A549 (cell line): ENCODE measurements at regions not wholly inside any gene's neighbourhood (a gene's known extent, or its start where the extent isn't known, plus 50 kb on each side); places are given as distances from the start of the nearest gene placed in this dataset.

Experiments
- ATAC-seq, 2 experiments: fragments of 200-7000 bp in 1 of 2; fragments of >200 bp in 1 of 2; cut with Nextera tagmentation in 1 of 2; cut with Tn5 transposase in 1 of 2; 3 replicates each; pipeline versions ENCODE4 v1.8.0 to v1.9.1; 2018 to 2020; ENCODE audit warnings: mild to moderate bottlenecking in 1 of 2, moderate library complexity in 1 of 2
- CTCF ChIA-PET: fragments of 300-600 bp; sonication (Branson Sonifier 250); formaldehyde crosslinking; extraction: SDS; loops from one replicate; lab custom pipeline; 2021; ENCODE audit warnings: antibody characterized with exemption, inconsistent platforms; lab: Yijun Ruan, JAX
- POLR2A ChIA-PET: fragments of 350-600 bp; formaldehyde crosslinking; extraction: SDS; loops from one replicate; lab custom pipeline; 2021; ENCODE audit warnings: antibody characterized with exemption, inconsistent platforms; lab: Yijun Ruan, JAX
- DNase-seq, 2 experiments: peaks; one replicate each; pipeline versions ENCODE4 v3.0.0 to v3.0.0-alpha.2; 2011 to 2016; ENCODE audit warnings: low read depth in 1 of 2, low spot score in 1 of 2
- FAIRE-seq: peaks from 2 replicates; lab custom pipeline; 2011; peaks lifted over from hg19 to GRCh38; lab: Jason Lieb, UNC
- H3K27ac ChIP-seq, 2 experiments: fragments of >200 bp; sonication (Bioruptor Twin); formaldehyde crosslinking; 3 replicates each; pipeline ENCODE4 v1.5.1; 2016 to 2017
- H3K4me1 ChIP-seq: fragments of >200 bp; sonication (Bioruptor Twin); formaldehyde crosslinking; 3 replicates; pipeline ENCODE4 v1.6.1; 2016
- H3K4me2 ChIP-seq: fragments of >200 bp; sonication (Bioruptor Twin); formaldehyde crosslinking; 3 replicates; pipeline ENCODE4 v1.6.1; 2016
- H3K4me3 ChIP-seq: fragments of >200 bp; sonication (Bioruptor Twin); formaldehyde crosslinking; 3 replicates; pipeline ENCODE4 v1.5.1; 2016
- H3K9me3 ChIP-seq: fragments of >200 bp; sonication (Bioruptor Twin); formaldehyde crosslinking; 3 replicates; pipeline ENCODE4 v1.6.1; 2016
- BCL3 ChIP-seq: fragments of >200 bp; sonication (Bioruptor Twin); formaldehyde crosslinking; IDR thresholded peaks from 3 replicates; pipeline ENCODE4 v1.6.1; 2016
- CBX2 ChIP-seq: fragments of 200-600 bp; sonication (generic); IDR thresholded peaks from 2 replicates; pipeline ENCODE4 v1.6.1; 2016; ENCODE audit warnings: low read depth, mild to moderate bottlenecking, borderline replicate concordance
- CHD4 ChIP-seq: fragments of 200-600 bp; sonication (generic); IDR thresholded peaks from 2 replicates; pipeline ENCODE4 v1.6.1; 2016; ENCODE audit warnings: antibody characterized with exemption, mild to moderate bottlenecking, borderline replicate concordance
- E2F6 ChIP-seq: IDR thresholded peaks from 2 replicates; pipeline ENCODE4 v1.6.1; 2012; ENCODE audit warnings: low read depth, borderline replicate concordance
- ELK1 ChIP-seq: fragments of 150-350 bp; IDR thresholded peaks from 2 replicates; pipeline ENCODE4 v1.6.1; 2014; ENCODE audit warnings: low read depth, mild to moderate bottlenecking, low read length
- FOXS1 ChIP-seq: fragments of 250-450 bp; sonication (Bioruptor Pico); IDR thresholded peaks from 2 replicates; pipeline ENCODE4 v1.5.0; 2020; ENCODE audit warnings: mild to moderate bottlenecking, moderate library complexity
- JUNB ChIP-seq: fragments of >200 bp; sonication (Bioruptor Twin); formaldehyde crosslinking; IDR thresholded peaks from 2 replicates; pipeline ENCODE4 v1.6.1; 2016
- KDM5A ChIP-seq: fragments of 200-600 bp; sonication (generic); IDR thresholded peaks from 2 replicates; pipeline ENCODE4 v1.6.1; 2016; ENCODE audit warnings: antibody characterized with exemption, mild to moderate bottlenecking
- MAX ChIP-seq: IDR thresholded peaks from 2 replicates; pipeline ENCODE4 v1.6.1; 2012
- MAZ ChIP-seq: fragments of 150-350 bp; IDR thresholded peaks from 2 replicates; pipeline ENCODE4 v1.6.1; 2014; ENCODE audit warnings: antibody characterized with exemption, low read depth, low read length, borderline replicate concordance
- NPAS2 ChIP-seq: fragments of 250-450 bp; sonication (Bioruptor Pico); IDR thresholded peaks from 2 replicates; pipeline ENCODE4 v1.8.0; 2022; ENCODE audit warnings: mild to moderate bottlenecking, moderate library complexity, borderline replicate concordance
- PBX3 ChIP-seq: IDR thresholded peaks from 2 replicates; pipeline ENCODE4 v1.6.1; 2012
- POLR2AphosphoS2 ChIP-seq: conservative IDR thresholded peaks from 2 replicates; pipeline ENCODE4 v1.6.1; 2012; ENCODE audit warnings: low read length, improper control_type of control experiment, inconsistent platforms
- RARB ChIP-seq: fragments of 250-450 bp; sonication (Bioruptor Pico); IDR thresholded peaks from 2 replicates; pipeline ENCODE4 v1.8.0; 2021; ENCODE audit warnings: mild to moderate bottlenecking, moderate library complexity
- RCOR1 ChIP-seq: fragments of 150-350 bp; IDR thresholded peaks from 2 replicates; pipeline ENCODE4 v1.6.1; 2014; ENCODE audit warnings: antibody characterized with exemption, low read length, low read depth
- RFX5 ChIP-seq: fragments of 450-650 bp; IDR thresholded peaks from 2 replicates; pipeline ENCODE4 v1.7.1; 2014; ENCODE audit warnings: antibody characterized with exemption, mild to moderate bottlenecking, moderate library complexity
- SMC3 ChIP-seq: fragments of >200 bp; sonication (Bioruptor Twin); formaldehyde crosslinking; IDR thresholded peaks from 3 replicates; pipeline ENCODE4 v1.6.1; 2018; ENCODE audit warnings: inconsistent platforms
- TP53 ChIP-seq: fragments of 250-450 bp; sonication (Bioruptor Pico); IDR thresholded peaks from 2 replicates; pipeline ENCODE4 v1.5.0; 2021; ENCODE audit warnings: mild to moderate bottlenecking, moderate library complexity
- USF2 ChIP-seq: fragments of 450-650 bp; IDR thresholded peaks from 2 replicates; pipeline ENCODE4 v1.6.1; 2014; ENCODE audit warnings: antibody characterized with exemption
- ZFP36 ChIP-seq: fragments of 450-650 bp; IDR thresholded peaks from 2 replicates; pipeline ENCODE4 v1.6.1; 2014; ENCODE audit warnings: borderline replicate concordance; ENCODE audit not compliant: partially characterized antibody
- ZSCAN20 ChIP-seq: fragments of 250-450 bp; sonication (Bioruptor Pico); IDR thresholded peaks from 2 replicates; pipeline ENCODE4 v1.8.0; 2022; ENCODE audit warnings: mild to moderate bottlenecking, moderate library complexity
- WGBS: methylation state at CpG from one replicate; pipeline ENCODE4 v1.1.6; 2017; ENCODE audit errors: missing lambda C conversion rate; 5-methylcytosine and 5-hydroxymethylcytosine counted together

- DNase-seq (no peak), FAIRE-seq (no peak), ATAC-seq (no peak)
- WGBS, result 6% methylated on average over 3 of the region's 3 CpGs
- no peak for TF ChIP-seq TP53
- no peak for TF ChIP-seq ZFP36
- no peak for TF ChIP-seq CHD4
- no peak for TF ChIP-seq USF2
- no peak for TF ChIP-seq ELK1
- no peak for TF ChIP-seq MAX
- TF ChIP-seq POLR2AphosphoS2, result no peak
- no peak for TF ChIP-seq MAZ
- no peak for TF ChIP-seq JUNB
- no peak for TF ChIP-seq ZSCAN20 (CRISPR knock-in tag)
- TF ChIP-seq PBX3, result no peak
- TF ChIP-seq CBX2, result no peak
- no peak for TF ChIP-seq RFX5
- TF ChIP-seq RCOR1, result no peak
- no peak for TF ChIP-seq RARB (CRISPR knock-in tag)
- ChIA-PET CTCF (no interaction called here), POLR2A (no interaction called here)
- Histone ChIP-seq H3K4me3 (no peak overlapping the region), H3K4me1 (no peaks in the 10 kb centered on the region), H3K9me3 (0 out of 3 replicates have a peak, but pooled peaks cover 2% of the 10 kb centered on the region), H3K27ac (no peak overlapping the region), H3K4me2 (no peak overlapping the region)
Observed at GRCh38 chr14:87264796-87265195, 728.2 kb downstream of the GALC start.

GRCh38 chr14:87264272-87264785 is 728.7 kb downstream of the GALC start:
- ATAC-seq, result no peak
- Histone ChIP-seq H3K4me2 (no peak overlapping the region), H3K4me3 (no peak overlapping the region), H3K4me1 (no peaks in the 10 kb centered on the region), H3K27ac (no peak overlapping the region), H3K9me3 (0 out of 3 replicates have a peak, but pooled peaks cover 2% of the 10 kb centered on the region)
- 0% methylated on average over 2 of the region's 2 CpGs for WGBS
- ChIA-PET POLR2A (no interaction called here), CTCF (no interaction called here)
- TF ChIP-seq NPAS2 (no peak), CHD4 (no peak), E2F6 (no peak), FOXS1 (CRISPR knock-in tag) (no peak), USF2 (no peak), BCL3 (no peak), KDM5A (no peak), SMC3 (no peak)
- no peak for FAIRE-seq
- DNase-seq, result no peak
